Neural progenitor cell (in vitro differentiated cells): ENCODE measurements at regions not wholly inside any gene's neighbourhood (a gene's known extent, or its start where the extent isn't known, plus 50 kb on each side); places are given as distances from the start of the nearest gene placed in this dataset.

Experiments used
- DNase-seq: peaks from one replicate; pipeline ENCODE4 v3.0.0-alpha.2; 2016; ENCODE audit warnings: low spot score
- H2AFZ ChIP-seq: fragments of 200-600 bp; sonication (generic); replicated peaks from 2 replicates; pipeline ENCODE4 v1.6.1; 2016; ENCODE audit warnings: antibody characterized with exemption
- H3F3A ChIP-seq: fragments of 200-600 bp; sonication (generic); 2 replicates; pipeline ENCODE4 v1.6.1; 2016; ENCODE audit warnings: antibody characterized with exemption, low read depth
- H3K27ac ChIP-seq: fragments of 200-600 bp; sonication (generic); 2 replicates; pipeline ENCODE4 v1.5.1; 2016; ENCODE audit warnings: mild to moderate bottlenecking
- H3K27me3 ChIP-seq: fragments of 200-600 bp; sonication (generic); 2 replicates; pipeline ENCODE4 v1.6.1; 2016; ENCODE audit warnings: mild to moderate bottlenecking, moderate library complexity
- H3K36me3 ChIP-seq: fragments of 200-600 bp; sonication (generic); 2 replicates; pipeline ENCODE4 v1.5.1; 2016
- H3K4me1 ChIP-seq: fragments of 200-600 bp; sonication (generic); 2 replicates; pipeline ENCODE4 v1.6.1; 2016; ENCODE audit warnings: mixed run types
- H3K4me2 ChIP-seq: fragments of 200-600 bp; sonication (generic); 2 replicates; pipeline ENCODE4 v1.6.1; 2016
- H3K4me3 ChIP-seq: fragments of 200-600 bp; sonication (generic); 2 replicates; pipeline ENCODE4 v1.5.1; 2016
- H3K79me2 ChIP-seq: fragments of 200-600 bp; sonication (generic); 2 replicates; pipeline ENCODE4 v1.6.1; 2016; ENCODE audit warnings: low read depth
- H3K9ac ChIP-seq: fragments of 200-600 bp; sonication (generic); 2 replicates; pipeline ENCODE4 v1.6.1; 2016
- H3K9me3 ChIP-seq: fragments of 200-600 bp; sonication (generic); 2 replicates; pipeline ENCODE4 v1.5.1; 2016; ENCODE audit warnings: low read depth
- H4K20me1 ChIP-seq: fragments of 200-600 bp; sonication (generic); 2 replicates; pipeline ENCODE4 v1.6.1; 2016; ENCODE audit warnings: low read depth
- H3K27ac Mint-ChIP-seq: 3 replicates; pipeline ENCODE4 v1.8.0; 2021; ENCODE audit warnings: mixed read lengths
- H3K27me3 Mint-ChIP-seq: 2 replicates; pipeline ENCODE4 v1.8.0; 2022; ENCODE audit warnings: low read depth, mild to moderate bottlenecking, inconsistent platforms, moderate library complexity, mixed read lengths; ENCODE audit not compliant: insufficient read depth
- H3K36me3 Mint-ChIP-seq: 3 replicates; pipeline ENCODE4 v1.8.0; 2021; ENCODE audit warnings: mixed read lengths
- H3K4me1 Mint-ChIP-seq: 3 replicates; pipeline ENCODE4 v1.8.0; 2021; ENCODE audit warnings: mixed read lengths
- H3K4me3 Mint-ChIP-seq: 3 replicates; pipeline ENCODE4 v1.8.0; 2021; ENCODE audit warnings: mild to moderate bottlenecking, moderate library complexity, mixed read lengths
- H3K9me3 Mint-ChIP-seq: 3 replicates; pipeline ENCODE4 v1.8.0; 2020; ENCODE audit warnings: mixed read lengths
- CTCF ChIP-seq: fragments of 200-600 bp; sonication (generic); IDR thresholded peaks from 2 replicates; pipeline ENCODE4 v1.5.1; 2017; ENCODE audit warnings: antibody characterized with exemption, mild to moderate bottlenecking
- EZH2 ChIP-seq: fragments of 200-600 bp; sonication (generic); IDR thresholded peaks from 2 replicates; pipeline ENCODE4 v1.6.1; 2017; ENCODE audit warnings: antibody characterized with exemption, mild to moderate bottlenecking, moderate library complexity
- EZH2phosphoT487 ChIP-seq: fragments of 200-600 bp; sonication (generic); IDR thresholded peaks from 2 replicates; pipeline ENCODE4 v1.6.1; 2017; ENCODE audit warnings: antibody characterized with exemption

- H3K9ac ChIP-seq, result no peak overlapping the region
These were observed 582.7 kb upstream of the PSMD7 start for GRCh38 chr16:73713778-73714495.

GRCh38 chr16:73713251-73713650 is 583.4 kb upstream of the PSMD7 start:
- Histone ChIP-seq H2AFZ (peak overlapping the region; percentile 69), H3F3A (peaks cover 7% of the 10 kb centered on the region), H3K27ac (no peak overlapping the region), H3K9me3 (no peaks in the 10 kb centered on the region), H3K4me2 (no peak overlapping the region), H3K27me3 (no peaks in the 10 kb centered on the region), H3K4me3 (no peak overlapping the region), H3K79me2 (no peaks in the 10 kb centered on the region), H3K36me3 (no peaks in the 10 kb centered on the region), H4K20me1 (no peaks in the 10 kb centered on the region), H3K4me1 (peaks cover 18% of the 10 kb centered on the region), H3K9ac (no peak overlapping the region)
- Mint-ChIP-seq H3K4me3 (no peak overlapping the region), H3K27ac (peak overlapping the region; percentile 55), H3K36me3 (no peaks in the 10 kb centered on the region), H3K27me3 (peaks cover 10% of the 10 kb centered on the region), H3K4me1 (peaks cover 61% of the 10 kb centered on the region), H3K9me3 (no peaks in the 10 kb centered on the region)
- no peak for DNase-seq
- TF ChIP-seq EZH2 (no peak), EZH2phosphoT487 (no peak), CTCF (no peak)

More at GRCh38 chr16:73713778-73714495, 582.7 kb upstream of the PSMD7 start:
- DNase-seq, result peak; percentile 51
- Histone ChIP-seq H3K27ac (no peak overlapping the region), H2AFZ (no peak overlapping the region), H3K79me2 (no peaks in the 10 kb centered on the region), H4K20me1 (no peaks in the 10 kb centered on the region), H3K36me3 (no peaks in the 10 kb centered on the region), H3K9me3 (no peaks in the 10 kb centered on the region), H3K4me1 (peaks cover 18% of the 10 kb centered on the region), H3F3A (peaks cover 7% of the 10 kb centered on the region), H3K4me3 (no peak overlapping the region), H3K27me3 (no peaks in the 10 kb centered on the region), H3K4me2 (no peak overlapping the region)
- peaks cover 61% of the 10 kb centered on the region for H3K4me1 Mint-ChIP-seq
- TF ChIP-seq CTCF, result peak; percentile 65
- TF ChIP-seq EZH2phosphoT487, result no peak
- no peak for TF ChIP-seq EZH2
- H3K4me3 Mint-ChIP-seq, result no peak overlapping the region
- no peaks in the 10 kb centered on the region for H3K36me3 Mint-ChIP-seq
- no peak overlapping the region for H3K27ac Mint-ChIP-seq
- no peaks in the 10 kb centered on the region for H3K9me3 Mint-ChIP-seq
- H3K27me3 Mint-ChIP-seq, result peaks cover 7% of the 10 kb centered on the region

- Histone ChIP-seq H3K36me3 (no peaks in the 10 kb centered on the region), H3K4me2 (no peak overlapping the region), H3K27me3 (no peaks in the 10 kb centered on the region), H3K27ac (no peak overlapping the region), H2AFZ (peak overlapping the region; percentile 69), H3F3A (peaks cover 7% of the 10 kb centered on the region), H3K79me2 (no peaks in the 10 kb centered on the region), H3K4me1 (peaks cover 18% of the 10 kb centered on the region), H3K9ac (no peak overlapping the region), H3K9me3 (no peaks in the 10 kb centered on the region), H4K20me1 (no peaks in the 10 kb centered on the region), H3K4me3 (no peak overlapping the region)
- Mint-ChIP-seq H3K9me3 (no peaks in the 10 kb centered on the region), H3K27me3 (peaks cover 10% of the 10 kb centered on the region), H3K4me1 (peaks cover 46% of the 10 kb centered on the region), H3K36me3 (no peaks in the 10 kb centered on the region), H3K4me3 (no peak overlapping the region), H3K27ac (peak overlapping the region; percentile 75)
- TF ChIP-seq CTCF (no peak), EZH2phosphoT487 (no peak), EZH2 (no peak)
- DNase-seq, result no peak
These were observed 585.1 kb upstream of the PSMD7 start for GRCh38 chr16:73711406-73712080.
